Sigmoid colon (tissue), 6 donors: ENCODE measurements at regions not wholly inside any gene's neighbourhood (a gene's known extent, or its start where the extent isn't known, plus 50 kb on each side); places are given as distances from the start of the nearest gene placed in this dataset.

Experiments used
- DNase-seq: peaks from one replicate; pipeline ENCODE4 v3.0.0-alpha.2; 2019
- H3K27ac ChIP-seq, 4 donors: fragments of 200-600 bp; sonication (generic); one replicate each; pipeline ENCODE4 v1.5.1; 2016 to 2019; ENCODE audit warnings: mild to moderate bottlenecking in 1 of 4
- H3K27me3 ChIP-seq, 3 donors: fragments of 200-600 bp; sonication (generic); one replicate each; pipeline ENCODE4 v1.5.1; 2019; ENCODE audit warnings: mild to moderate bottlenecking in 1 of 3
- H3K36me3 ChIP-seq, 4 donors: fragments of 200-600 bp; sonication (generic); one replicate each; pipeline ENCODE4 v1.5.1; 2016 to 2019
- H3K4me1 ChIP-seq, 4 donors: fragments of 200-600 bp; sonication (generic); one replicate each; pipeline ENCODE4 v1.5.1; 2017 to 2019
- H3K4me3 ChIP-seq, 4 donors: fragments of 200-600 bp; sonication (generic); one replicate each; pipeline ENCODE4 v1.5.1; 2017 to 2019; ENCODE audit warnings: mild to moderate bottlenecking in 2 of 4, moderate library complexity in 1 of 4
- H3K9me3 ChIP-seq, 4 donors: fragments of 200-600 bp in 3 of 4; sonication (generic) in 3 of 4; one replicate each; pipeline versions ENCODE4 v1.5.1 to v1.6.1; 2013 to 2019
- EP300 ChIP-seq, 4 donors: sonication (generic); formaldehyde crosslinking; IDR thresholded peaks; one replicate each; pipeline ENCODE4 v1.6.1; 2017; ENCODE audit warnings: antibody characterized with exemption in 4 of 4
- POLR2A ChIP-seq, 2 donors: fragments of 450-650 bp; IDR thresholded peaks; one replicate each; pipeline ENCODE4 v1.6.1; 2016; ENCODE audit warnings: antibody characterized with exemption in 2 of 2, mild to moderate bottlenecking in 2 of 2, moderate library complexity in 2 of 2
- POLR2AphosphoS5 ChIP-seq, 4 donors: sonication (generic); formaldehyde crosslinking; IDR thresholded peaks; one replicate each; pipeline ENCODE4 v1.6.1; 2017; ENCODE audit warnings: antibody characterized with exemption in 4 of 4
- WGBS, 2 donors: extraction: QIAGEN DNeasy Blood & Tissue Kit; methylation state at CpG; one replicate each; pipeline ENCODE4 v1.1.7; 2013; 5-methylcytosine and 5-hydroxymethylcytosine counted together
- intact Hi-C: fragments of 100-400 bp; cut with DNase I; formaldehyde crosslinking; loops from one replicate; pipeline ENCODE4 v1.15.1; 2023
- TF ChIP-seq, protein P1 (sequence below), 4 experiments: fragments of 450-650 bp in 3 of 4; fragments of 200-600 bp in 1 of 4; IDR thresholded peaks; one replicate each; pipeline ENCODE4 v1.5.1; 2016 to 2019; ENCODE audit warnings: antibody characterized with exemption in 4 of 4, mild to moderate bottlenecking in 3 of 4, moderate library complexity in 2 of 4
- donor health status: healthy with polysubstance abuse.
- donor health status: healthy.

DNA sequence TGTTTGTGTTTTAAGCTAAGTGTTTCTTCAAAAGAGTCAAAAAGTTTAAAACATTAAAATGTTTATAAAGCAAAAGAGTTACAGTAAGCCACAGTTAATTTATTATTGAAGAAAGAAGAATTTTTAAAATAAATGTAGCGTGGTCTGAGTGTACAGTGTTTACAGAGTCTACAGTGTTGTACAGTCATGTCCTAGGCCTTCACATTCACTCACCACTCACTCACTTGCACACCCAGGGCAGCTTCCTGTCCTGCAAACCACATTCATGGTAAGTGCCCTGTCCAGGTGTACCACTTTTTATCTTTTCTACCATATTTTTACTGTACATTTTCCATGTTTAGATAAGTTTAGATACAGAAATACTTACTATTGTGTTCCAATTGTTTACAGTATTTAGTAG lies 239.7 kb upstream of the AGA start:
- WGBS, 2 donors, result 74 to 91% methylated on average over 1 of the region's 1 CpG

DNA sequence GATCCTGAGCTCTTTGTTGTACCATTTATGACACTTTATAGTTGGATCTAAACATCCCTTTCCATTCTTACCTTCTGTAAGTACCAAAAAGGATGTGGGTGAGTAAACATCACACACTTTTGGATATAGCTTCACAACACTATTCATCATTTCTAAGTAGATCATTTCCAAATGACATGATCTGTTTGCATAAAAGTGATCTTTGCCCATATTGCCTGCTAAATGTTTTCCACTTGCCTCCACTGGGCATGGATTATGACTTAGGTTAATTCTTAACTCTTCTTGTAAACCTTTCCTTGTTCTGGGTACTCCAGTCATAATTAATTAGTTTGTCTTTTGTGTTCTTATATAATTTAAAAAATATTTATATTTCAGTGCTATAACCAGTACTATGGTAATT lies 244.9 kb upstream of the AGA start:
- H3K4me3 ChIP-seq, result no peak overlapping the region
- H3K36me3 ChIP-seq, result no peaks in the 10 kb centered on the region
- TF ChIP-seq EP300 (IDR thresholded peaks at IDR 0.05) (no peak), POLR2AphosphoS5 (IDR thresholded peaks at IDR 0.05) (no peak), POLR2A (IDR thresholded peaks at IDR 0.05) (no peak)
- TF ChIP-seq, protein P1, sequence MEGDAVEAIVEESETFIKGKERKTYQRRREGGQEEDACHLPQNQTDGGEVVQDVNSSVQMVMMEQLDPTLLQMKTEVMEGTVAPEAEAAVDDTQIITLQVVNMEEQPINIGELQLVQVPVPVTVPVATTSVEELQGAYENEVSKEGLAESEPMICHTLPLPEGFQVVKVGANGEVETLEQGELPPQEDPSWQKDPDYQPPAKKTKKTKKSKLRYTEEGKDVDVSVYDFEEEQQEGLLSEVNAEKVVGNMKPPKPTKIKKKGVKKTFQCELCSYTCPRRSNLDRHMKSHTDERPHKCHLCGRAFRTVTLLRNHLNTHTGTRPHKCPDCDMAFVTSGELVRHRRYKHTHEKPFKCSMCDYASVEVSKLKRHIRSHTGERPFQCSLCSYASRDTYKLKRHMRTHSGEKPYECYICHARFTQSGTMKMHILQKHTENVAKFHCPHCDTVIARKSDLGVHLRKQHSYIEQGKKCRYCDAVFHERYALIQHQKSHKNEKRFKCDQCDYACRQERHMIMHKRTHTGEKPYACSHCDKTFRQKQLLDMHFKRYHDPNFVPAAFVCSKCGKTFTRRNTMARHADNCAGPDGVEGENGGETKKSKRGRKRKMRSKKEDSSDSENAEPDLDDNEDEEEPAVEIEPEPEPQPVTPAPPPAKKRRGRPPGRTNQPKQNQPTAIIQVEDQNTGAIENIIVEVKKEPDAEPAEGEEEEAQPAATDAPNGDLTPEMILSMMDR (IDR thresholded peaks at IDR 0.05), result no peak
- H3K9me3 ChIP-seq, result no peaks in the 10 kb centered on the region
- H3K4me1 ChIP-seq, result no peaks in the 10 kb centered on the region
- H3K27ac ChIP-seq, result no peak overlapping the region
- intact Hi-C loops, result no loop called here
- H3K27me3 ChIP-seq, result no peaks in the 10 kb centered on the region
- no peak for DNase-seq

More for the DNA sequence above, 239.7 kb upstream of the AGA start:
- no peak for DNase-seq
- TF ChIP-seq POLR2A (IDR thresholded peaks at IDR 0.05) (no peak), EP300 (IDR thresholded peaks at IDR 0.05) (no peak), POLR2AphosphoS5 (IDR thresholded peaks at IDR 0.05) (no peak)
- TF ChIP-seq, protein P1 (IDR thresholded peaks at IDR 0.05), result no peak
- no peaks in the 10 kb centered on the region for H3K9me3 ChIP-seq
- no peak overlapping the region for H3K4me3 ChIP-seq
- H3K27ac ChIP-seq, result no peak overlapping the region
- no peaks in the 10 kb centered on the region for H3K27me3 ChIP-seq
- no peaks in the 10 kb centered on the region for H3K36me3 ChIP-seq
- H3K4me1 ChIP-seq, result no peaks in the 10 kb centered on the region
- intact Hi-C loops, result no loop called here

DNA sequence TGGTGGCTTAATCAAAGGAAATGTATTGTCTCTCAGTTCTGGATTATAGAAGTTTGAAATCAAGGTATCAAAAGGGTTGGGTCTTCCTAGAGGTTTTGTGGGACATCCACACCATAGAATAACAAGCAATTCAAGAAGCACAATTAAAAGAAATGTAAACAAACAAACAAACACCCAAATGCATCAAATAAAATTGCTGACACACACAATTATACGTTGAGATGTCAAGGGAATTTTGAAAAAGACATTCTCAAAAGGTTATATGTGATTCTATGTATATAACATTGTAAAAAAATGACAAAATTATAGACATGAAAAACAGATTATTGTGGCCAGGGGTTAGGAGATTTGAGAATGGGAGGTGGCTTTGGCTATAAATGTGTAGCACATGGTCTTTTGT lies 250.7 kb upstream of the AGA start:
- intact Hi-C loops, result no loop called here
- Histone ChIP-seq H3K27me3 (no peaks in the 10 kb centered on the region), H3K36me3 (no peaks in the 10 kb centered on the region), H3K4me3 (no peak overlapping the region), H3K9me3 (no peaks in the 10 kb centered on the region), H3K4me1 (no peaks in the 10 kb centered on the region), H3K27ac (no peak overlapping the region)
- no peak for DNase-seq
- no peak for TF ChIP-seq POLR2AphosphoS5 (IDR thresholded peaks at IDR 0.05)
- TF ChIP-seq, protein P1 (IDR thresholded peaks at IDR 0.05), result no peak
- TF ChIP-seq POLR2A (IDR thresholded peaks at IDR 0.05), result no peak
- WGBS, 2 donors, result 73 to 84% methylated on average over 1 of the region's 1 CpG

DNA sequence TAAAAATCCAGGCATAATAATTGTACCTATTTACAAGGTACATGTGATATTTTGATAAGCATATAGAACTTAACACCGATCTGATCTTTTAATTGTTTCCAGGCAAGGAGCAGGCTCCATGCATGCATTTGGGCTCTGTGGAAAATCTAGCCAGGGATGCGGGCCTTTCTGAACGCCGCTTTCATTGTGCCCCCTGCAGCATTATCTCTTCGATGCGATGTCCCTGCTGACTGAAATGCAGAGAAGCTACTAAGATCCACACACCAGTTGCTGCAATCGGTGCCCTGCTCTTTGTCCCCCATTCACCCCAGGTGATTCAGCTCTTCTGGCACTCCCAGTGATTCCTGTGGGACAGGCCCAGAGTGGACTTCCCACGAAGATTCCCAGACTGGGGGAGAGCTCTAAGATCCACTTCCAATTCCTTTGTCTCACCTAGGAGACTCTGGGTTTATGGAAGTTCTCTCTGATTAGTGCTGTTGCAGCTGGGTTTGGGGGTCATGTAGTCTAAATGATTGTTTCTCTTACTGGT lies 254.3 kb upstream of the AGA start:
- Histone ChIP-seq H3K27me3 (no peaks in the 10 kb centered on the region), H3K9me3 (no peaks in the 10 kb centered on the region), H3K4me1 (no peaks in the 10 kb centered on the region), H3K4me3 (no peak overlapping the region), H3K27ac (no peak overlapping the region), H3K36me3 (no peaks in the 10 kb centered on the region)
- intact Hi-C loops, result no loop called here
- 76% methylated on average over 8 of the region's 8 CpGs for WGBS, 2 donors
- TF ChIP-seq POLR2AphosphoS5 (IDR thresholded peaks at IDR 0.05) (no peak), EP300 (IDR thresholded peaks at IDR 0.05) (no peak), POLR2A (IDR thresholded peaks at IDR 0.05) (no peak)
- TF ChIP-seq, protein P1 (IDR thresholded peaks at IDR 0.05), result no peak
- no peak for DNase-seq
